Fibroblast of the aortic adventitia (primary cell): ENCODE measurements at regions not wholly inside any gene's neighbourhood (a gene's known extent, or its start where the extent isn't known, plus 50 kb on each side); places are given as distances from the start of the nearest gene placed in this dataset.
A peak's percentile ranks its signal among the peaks of the same experiment; 100 is the strongest.
"Not testable (repeated sequence)": the region's sequence is repeated elsewhere in the genome, so short reads cannot be mapped to it uniquely, and the experiment has no call there.

Experiments used
- DNase-seq: peaks from one replicate; pipeline ENCODE4 v3.0.0-alpha.2; 2010; ENCODE audit warnings: low read depth
- H3K4me3 ChIP-seq: 2 replicates; pipeline ENCODE4 v1.5.1; 2011; ENCODE audit warnings: low read depth, mild to moderate bottlenecking, control low read depth, low read length, moderate library complexity
- CTCF ChIP-seq: IDR thresholded peaks from 2 replicates; pipeline ENCODE4 v1.5.1; 2011; ENCODE audit warnings: mild to moderate bottlenecking, low read length, control low read depth, inconsistent platforms; ENCODE audit not compliant: insufficient read depth

- no peak for TF ChIP-seq CTCF
- no peak for DNase-seq
These were observed 225.6 kb downstream of the PCSK1 start for GRCh38 chr5:96207420-96207819.

GRCh38 chr5:96203761-96204160, 229.3 kb downstream of the PCSK1 start:
- DNase-seq = no peak
- H3K4me3 ChIP-seq = no peak overlapping the region
- TF ChIP-seq CTCF = no peak

More at GRCh38 chr5:96207420-96207819, 225.6 kb downstream of the PCSK1 start:
- H3K4me3 ChIP-seq = no peak overlapping the region

GRCh38 chr5:96201503-96201902, 231.5 kb downstream of the PCSK1 start:
- DNase-seq = no peak
- TF ChIP-seq CTCF = no peak
- no peak overlapping the region for H3K4me3 ChIP-seq

- H3K4me3 ChIP-seq = no peak overlapping the region
- no peak for TF ChIP-seq CTCF
- DNase-seq = no peak
These were observed 232.4 kb downstream of the PCSK1 start for GRCh38 chr5:96200641-96201040.

GRCh38 chr5:96199713-96200183, 233.3 kb downstream of the PCSK1 start:
- no peak for TF ChIP-seq CTCF
- H3K4me3 ChIP-seq = no peak overlapping the region
- no peak for DNase-seq

- no peak overlapping the region for H3K4me3 ChIP-seq
- no peak for TF ChIP-seq CTCF
- DNase-seq = peak; percentile 88
These were observed 234.5 kb downstream of the PCSK1 start for GRCh38 chr5:96198356-96199058.

GRCh38 chr5:96197767-96198166, 235.3 kb downstream of the PCSK1 start:
- not testable (repeated sequence) for DNase-seq, H3K4me3 ChIP-seq
